D341Med (cell line): ENCODE measurements at regions not wholly inside any gene's neighbourhood (a gene's known extent, or its start where the extent isn't known, plus 50 kb on each side); places are given as distances from the start of the nearest gene placed in this dataset.
"Not testable (repeated sequence)": the region's sequence is repeated elsewhere in the genome, so short reads cannot be mapped to it uniquely, and the experiment has no call there.

ENCODE experiments used
- DNase-seq: peaks from one replicate; pipeline ENCODE4 v3.0.0; 2012; ENCODE audit warnings: low spot score

DNA sequence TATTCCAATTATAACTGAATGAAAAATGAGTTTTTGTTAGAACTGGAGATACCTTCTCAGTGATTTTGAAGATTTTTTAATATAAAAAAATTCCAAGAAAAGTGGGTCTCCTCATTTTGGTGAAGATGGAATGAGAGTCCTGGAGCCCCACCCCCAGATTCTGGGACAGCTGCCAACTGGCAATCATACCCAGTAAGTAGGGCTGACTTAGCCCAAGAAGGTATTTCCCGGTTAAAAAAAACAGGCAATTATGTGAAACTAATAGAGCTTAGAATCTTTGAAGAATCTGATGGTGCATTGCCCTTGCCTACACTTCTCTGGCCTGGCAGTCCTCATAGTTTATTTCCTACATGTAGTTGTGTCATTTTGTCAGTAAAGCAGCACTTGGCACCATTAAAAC lies 52.8 kb upstream of the VWDE start:
- no peak for DNase-seq

DNA sequence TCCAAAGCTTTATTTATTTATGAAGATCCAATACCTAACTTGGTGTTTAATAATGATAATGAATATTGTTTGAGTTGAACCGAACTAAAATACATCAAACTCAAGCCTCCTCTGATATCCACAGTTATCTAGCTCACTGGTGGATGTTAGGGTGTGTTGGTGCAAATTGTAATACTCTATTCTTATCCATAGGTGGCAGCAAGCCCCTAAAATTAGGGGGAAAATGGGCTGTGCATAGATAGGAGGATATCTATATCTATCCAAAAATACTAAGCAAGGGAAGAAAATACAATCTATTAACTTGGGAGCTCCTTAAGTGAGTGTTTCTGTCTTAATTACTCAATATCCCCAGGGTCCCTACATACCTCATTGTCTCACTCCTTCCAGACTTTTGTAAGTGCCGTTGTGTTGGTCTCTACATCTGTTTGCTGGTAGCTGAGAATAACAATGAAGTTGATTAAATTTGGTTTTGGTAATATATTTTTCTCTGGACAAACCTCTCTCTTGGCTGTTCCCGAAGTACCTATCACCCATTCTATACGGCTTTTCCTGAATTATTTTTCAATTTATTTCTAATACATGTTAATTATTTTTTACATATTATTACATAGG lies 55.0 kb upstream of the VWDE start:
- DNase-seq, result peak; percentile 55

GRCh38 chr7:12467837-12468236 lies 64.2 kb upstream of the VWDE start:
- DNase-seq, result no peak

GRCh38 chr7:12469568-12469967 lies 65.9 kb upstream of the VWDE start:
- no peak for DNase-seq

DNA sequence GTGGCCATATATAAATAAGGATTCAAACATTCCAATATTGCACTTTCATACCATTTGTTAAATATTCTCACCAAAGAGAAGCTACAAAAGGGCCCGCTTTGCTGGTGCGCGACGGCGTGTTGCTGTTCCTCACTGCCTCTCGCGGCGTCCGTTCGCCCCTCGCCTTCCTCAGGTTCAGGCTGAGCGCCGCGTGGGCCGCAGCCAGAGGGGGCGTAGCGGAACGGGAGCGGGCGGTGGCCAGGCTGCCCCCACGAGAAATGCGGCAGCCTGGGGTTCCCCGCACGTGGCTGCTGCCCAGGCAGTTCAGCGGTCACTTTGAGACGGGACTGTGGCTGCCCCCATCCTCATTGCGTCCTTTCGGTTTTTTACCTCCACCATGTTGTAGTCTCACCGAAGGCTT lies 67.3 kb upstream of the VWDE start:
- no peak for DNase-seq

DNA sequence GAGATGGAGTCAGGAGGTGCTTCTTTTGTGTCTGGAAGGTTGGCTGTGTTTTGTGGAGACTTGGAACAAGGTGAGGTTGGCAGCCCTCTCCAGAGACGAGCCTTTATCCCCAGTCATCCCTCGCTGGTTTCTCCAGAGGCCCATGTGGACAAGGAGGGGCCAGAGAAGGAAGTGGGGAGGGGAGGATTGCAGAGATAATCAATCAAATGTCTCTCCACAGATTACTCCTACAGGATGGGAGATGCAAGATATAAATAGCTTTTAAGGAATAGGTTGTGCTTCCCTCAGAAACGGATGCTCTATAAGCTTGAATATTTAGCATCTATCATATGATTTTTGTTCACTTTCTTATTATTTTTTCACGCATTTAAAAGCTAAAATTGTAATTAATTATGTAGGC lies 70.4 kb upstream of the VWDE start:
- no peak for DNase-seq

DNA sequence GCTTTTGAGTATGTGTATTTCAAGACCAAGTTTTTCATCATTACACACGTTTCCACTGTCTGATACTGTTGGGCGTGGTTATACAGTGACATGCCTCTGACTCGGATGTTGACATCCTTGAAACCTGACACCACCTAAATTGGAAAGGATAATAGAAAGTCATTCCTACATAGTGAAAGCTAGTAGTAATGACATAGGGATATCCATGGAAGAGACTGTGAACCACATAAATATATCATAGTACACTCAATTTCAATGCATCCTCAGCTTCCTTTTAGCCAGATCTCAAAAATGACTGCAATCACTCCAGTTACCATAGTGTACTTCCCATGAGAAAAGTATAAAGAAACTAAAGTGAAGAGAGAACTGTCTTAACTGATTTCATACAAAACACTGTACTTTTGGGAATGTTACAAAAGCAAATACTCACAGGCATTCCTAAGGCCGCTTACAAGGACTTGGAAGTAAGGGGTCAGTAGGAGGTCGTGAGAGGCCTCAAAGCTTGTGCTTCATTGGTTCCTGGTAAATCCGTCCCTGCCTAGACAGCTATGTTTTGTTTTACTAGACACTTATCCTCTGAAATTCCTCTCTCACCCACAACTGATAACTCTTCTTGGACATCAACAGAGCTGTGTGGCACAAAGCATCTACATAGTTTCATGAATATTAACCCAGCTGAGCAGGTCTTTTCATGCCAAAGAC lies 71.8 kb upstream of the VWDE start:
- DNase-seq, result no peak

DNA sequence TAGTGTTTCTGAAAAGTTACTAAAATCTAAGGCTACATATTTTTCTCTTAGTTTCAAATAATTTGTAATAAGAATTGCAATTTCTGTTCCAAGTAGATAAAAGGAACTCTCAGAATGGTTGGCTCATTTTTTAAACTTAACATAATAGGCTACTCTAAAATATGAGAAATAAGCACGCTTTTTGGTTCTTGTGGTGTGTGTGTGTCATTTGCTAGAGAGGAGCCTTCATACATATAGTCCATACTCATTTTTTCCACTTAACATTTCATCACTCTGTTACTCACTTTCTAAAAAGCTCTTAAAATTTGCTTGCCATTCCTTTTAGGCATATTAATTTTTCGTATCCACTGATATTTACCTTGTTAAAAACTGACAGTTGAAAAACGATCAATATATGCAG lies 74.0 kb upstream of the VWDE start:
- no peak for DNase-seq

GRCh38 chr7:12481722-12482121 lies 78.1 kb upstream of the VWDE start:
- DNase-seq, result no peak

DNA sequence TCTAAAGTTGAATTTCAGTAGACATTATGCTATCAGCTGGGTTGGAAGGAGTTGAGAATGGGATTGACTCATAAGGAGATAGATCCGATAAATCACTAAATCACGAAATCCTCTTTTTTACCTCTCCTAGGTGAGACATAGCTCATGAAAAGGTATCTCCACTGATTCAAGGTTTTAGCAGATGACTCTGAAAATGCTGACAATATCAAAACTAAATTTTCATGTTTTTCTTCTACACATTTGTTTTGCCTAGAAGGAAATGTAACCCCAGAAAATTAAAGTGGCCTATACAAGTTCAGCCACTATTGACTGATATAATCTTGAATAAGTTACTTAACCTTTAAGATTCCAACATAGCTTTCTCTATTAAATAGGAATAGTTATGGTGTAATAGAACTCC lies 82.2 kb upstream of the VWDE start:
- DNase-seq, result no peak

GRCh38 chr7:12488341-12488740 lies 82.2 kb upstream of the SCIN start:
- no peak for DNase-seq

- peak; percentile 25 for DNase-seq
Measured at GRCh38 chr7:12490107-12490688, 80.3 kb upstream of the SCIN start.

DNA sequence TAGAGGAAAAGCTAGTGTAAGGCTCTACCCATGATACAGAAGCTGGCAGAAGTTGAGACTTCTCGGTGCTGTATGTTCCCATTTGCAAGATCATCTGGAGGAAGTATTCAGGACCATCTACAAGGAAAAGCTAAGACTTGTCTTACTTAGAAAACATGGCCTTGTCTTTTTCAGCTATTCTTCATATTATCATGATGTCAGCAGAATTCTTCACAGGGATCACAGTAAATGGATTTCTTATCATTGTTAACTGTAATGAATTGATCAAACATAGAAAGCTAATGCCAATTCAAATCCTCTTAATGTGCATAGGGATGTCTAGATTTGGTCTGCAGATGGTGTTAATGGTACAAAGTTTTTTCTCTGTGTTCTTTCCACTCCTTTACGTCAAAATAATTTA lies 79.6 kb upstream of the SCIN start:
- DNase-seq, result no peak

- DNase-seq, result no peak
Measured at GRCh38 chr7:12491526-12491925, 79.0 kb upstream of the SCIN start.

- DNase-seq, result peak; percentile 29
Measured at GRCh38 chr7:12493407-12493806, 77.1 kb upstream of the SCIN start.

DNA sequence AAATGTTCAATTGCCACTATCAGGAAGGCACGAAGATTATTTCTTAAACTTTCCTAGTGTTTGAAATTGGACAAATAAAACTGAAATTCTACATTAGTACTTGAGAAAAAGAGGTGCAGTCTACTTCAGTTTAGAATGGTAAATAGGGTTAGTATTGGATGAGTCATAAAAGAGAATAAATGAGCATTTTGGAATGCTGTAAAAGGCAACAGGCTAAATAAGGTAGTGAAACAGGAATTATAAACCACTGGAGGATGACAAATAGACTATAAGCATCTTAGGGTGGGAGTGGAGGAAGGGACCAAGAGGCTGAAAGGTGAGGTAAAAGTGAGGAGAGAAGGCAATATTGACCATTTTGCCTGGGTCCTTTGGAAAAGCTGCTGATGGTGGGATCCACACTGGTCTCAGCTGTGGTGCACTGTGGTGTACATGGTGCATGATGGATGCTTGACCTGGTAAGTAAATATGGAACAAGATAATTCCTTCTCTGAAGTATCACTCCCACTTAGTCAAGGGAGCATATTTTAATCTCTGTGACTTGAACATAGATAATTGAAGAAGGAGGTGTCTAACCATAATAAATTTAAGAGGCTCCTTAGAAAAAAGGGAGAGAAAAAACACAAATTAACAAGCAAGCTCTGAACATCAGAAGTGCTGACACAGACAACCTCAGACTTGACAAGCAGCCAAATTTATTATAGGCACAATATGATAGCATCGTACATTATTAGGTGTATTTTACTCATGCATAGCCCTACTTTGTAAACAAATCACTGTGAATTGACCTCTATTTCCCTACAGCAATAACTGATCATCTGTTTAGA lies 76.4 kb upstream of the SCIN start:
- DNase-seq, result no peak

GRCh38 chr7:12494687-12495024 lies 75.9 kb upstream of the SCIN start:
- DNase-seq, result no peak

DNA sequence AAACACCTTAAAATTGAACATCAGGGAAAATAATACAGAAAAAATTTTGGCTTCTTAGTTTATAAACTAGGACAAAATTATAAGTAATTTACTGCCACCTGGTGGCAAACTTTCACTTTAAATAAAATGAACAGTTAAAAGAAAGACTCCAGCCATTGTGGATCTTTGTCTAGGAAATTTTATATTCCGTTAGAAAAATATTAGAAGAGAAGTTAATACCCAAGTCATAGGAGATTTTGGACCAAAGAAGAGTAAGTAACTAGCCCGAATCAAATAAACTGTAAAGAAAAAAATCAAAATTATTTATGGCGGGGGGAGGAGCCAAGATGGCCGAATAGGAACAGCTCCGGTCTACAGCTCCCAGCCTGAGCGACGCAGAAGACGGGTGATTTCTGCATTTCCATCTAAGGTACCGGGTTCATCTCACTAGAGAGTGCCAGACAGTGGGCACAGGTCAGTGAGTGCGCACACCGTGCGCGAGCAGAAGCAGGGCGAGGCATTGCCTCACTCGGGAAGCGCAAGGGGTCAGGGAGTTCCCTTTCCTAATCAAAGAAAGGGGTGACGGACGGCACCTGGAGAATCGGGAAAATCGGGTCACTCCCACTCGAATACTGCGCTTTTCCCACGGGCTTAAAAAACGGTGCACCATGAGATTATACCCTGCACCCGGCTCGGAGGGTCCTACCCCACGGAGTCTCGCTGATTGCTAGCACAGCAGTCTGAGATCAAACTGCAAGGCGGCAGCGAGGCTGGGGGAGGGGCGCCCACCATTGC lies 73.4 kb upstream of the SCIN start:
- DNase-seq, result not testable (repeated sequence)

DNA sequence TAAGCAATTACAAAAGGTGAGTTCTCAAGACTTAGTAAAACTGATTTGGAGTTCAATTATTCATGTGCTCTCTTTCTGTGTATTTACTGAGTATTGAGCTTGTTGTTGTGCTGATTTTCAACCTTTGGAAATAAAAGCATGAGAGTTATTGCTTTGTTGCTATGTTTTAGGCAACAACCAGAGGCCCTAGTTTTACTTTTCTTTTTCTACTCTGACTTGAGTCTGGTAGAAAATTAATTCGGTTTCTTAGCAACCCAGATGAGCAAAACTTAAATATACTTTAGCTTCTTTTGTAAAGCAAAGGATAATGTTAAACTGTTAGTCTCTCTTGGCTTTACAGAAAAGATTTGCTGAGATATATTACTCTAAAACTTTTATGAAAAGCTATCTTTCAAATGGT lies 66.4 kb upstream of the SCIN start:
- DNase-seq, result no peak

- no peak for DNase-seq
Measured at GRCh38 chr7:12508005-12508404, 62.5 kb upstream of the SCIN start.

GRCh38 chr7:12508554-12508953 lies 62.0 kb upstream of the SCIN start:
- DNase-seq, result no peak

- DNase-seq, result no peak
Measured at GRCh38 chr7:12517451-12517850, 53.1 kb upstream of the SCIN start.
